Upper lobe of left lung (tissue), 4 donors: ENCODE measurements at regions not wholly inside any gene's neighbourhood (a gene's known extent, or its start where the extent isn't known, plus 50 kb on each side); places are given as distances from the start of the nearest gene placed in this dataset.

ENCODE experiments used
- CTCF ChIP-seq, 6 experiments: fragments of 450-650 bp in 4 of 6; fragments of 200-600 bp in 2 of 6; sonication (generic) in 2 of 6; IDR thresholded peaks; one replicate each; pipeline ENCODE4 v1.5.1; 2016 to 2019; ENCODE audit warnings: antibody characterized with exemption in 6 of 6
- EP300 ChIP-seq, 4 donors: sonication (generic); formaldehyde crosslinking; IDR thresholded peaks; one replicate each; pipeline ENCODE4 v1.5.1; 2017; ENCODE audit warnings: antibody characterized with exemption in 4 of 4, control low read depth in 2 of 4
- POLR2A ChIP-seq, 4 donors: fragments of 450-650 bp; IDR thresholded peaks; one replicate each; pipeline ENCODE4 v1.5.1; 2016 to 2017; ENCODE audit warnings: antibody characterized with exemption in 4 of 4, mild to moderate bottlenecking in 2 of 4
- POLR2AphosphoS5 ChIP-seq, 2 donors: sonication (generic); formaldehyde crosslinking; IDR thresholded peaks; one replicate each; pipeline ENCODE4 v1.5.1; 2017; ENCODE audit warnings: antibody characterized with exemption in 2 of 2

GRCh38 chr5:89575319-89575718, 692.3 kb upstream of the MEF2C start:
- TF ChIP-seq CTCF (IDR thresholded peaks at IDR 0.05) (no peak), POLR2A (IDR thresholded peaks at IDR 0.05) (no peak), EP300 (IDR thresholded peaks at IDR 0.05) (no peak), POLR2AphosphoS5 (IDR thresholded peaks at IDR 0.05) (no peak)
